Kidney (tissue), 13 donors: ENCODE measurements at regions not wholly inside any gene's neighbourhood (a gene's known extent, or its start where the extent isn't known, plus 50 kb on each side); places are given as distances from the start of the nearest gene placed in this dataset.

Experiments
- DNase-seq, 5 donors: peaks; one replicate each; pipeline ENCODE4 v3.0.0-alpha.2; 2013 to 2020
- FAIRE-seq: peaks from 2 replicates; lab custom pipeline; 2012; peaks lifted over from hg19 to GRCh38; lab: Jason Lieb, UNC
- H3K27ac ChIP-seq, 2 donors: one replicate each; pipeline ENCODE4 v1.7.0; 2013; ENCODE audit warnings: low read depth in 2 of 2, low read length in 2 of 2, inconsistent platforms in 1 of 2
- H3K27me3 ChIP-seq: one replicate; pipeline ENCODE4 v1.7.1; 2013; ENCODE audit warnings: low read length, inconsistent platforms; ENCODE audit not compliant: control insufficient read depth, insufficient read depth
- H3K36me3 ChIP-seq, 3 donors: one replicate each; pipeline versions ENCODE4 v1.7.0 to v1.7.1; 2013; ENCODE audit warnings: low read length in 3 of 3, control low read depth in 1 of 3, inconsistent platforms in 1 of 3; ENCODE audit not compliant: insufficient read depth in 3 of 3, control insufficient read depth in 2 of 3
- H3K4me1 ChIP-seq, 3 donors: one replicate each; pipeline versions ENCODE4 v1.7.0 to v1.7.1; 2013; ENCODE audit warnings: low read length in 3 of 3, inconsistent platforms in 1 of 3, low read depth in 1 of 3; ENCODE audit not compliant: control insufficient read depth in 2 of 3, insufficient read depth in 2 of 3
- H3K4me3 ChIP-seq, 3 donors: one replicate each; pipeline versions ENCODE4 v1.7.0 to v1.8.1; 2013; ENCODE audit warnings: low read length in 3 of 3, control low read depth in 1 of 3, inconsistent platforms in 1 of 3
- H3K9ac ChIP-seq, 3 donors: one replicate each; pipeline versions ENCODE4 v1.7.0 to v1.7.1; 2013; ENCODE audit warnings: low read length in 3 of 3, control low read depth in 1 of 3, inconsistent platforms in 1 of 3
- H3K9me3 ChIP-seq, 3 donors: one replicate each; pipeline versions ENCODE4 v1.7.0 to v1.7.1; 2013; ENCODE audit warnings: low read length in 3 of 3, control low read depth in 1 of 3, inconsistent platforms in 1 of 3; ENCODE audit not compliant: control insufficient read depth in 2 of 3, insufficient read depth in 1 of 3
- intact Hi-C: fragments of 100-400 bp; cut with DNase I; formaldehyde crosslinking; loops from one replicate; pipeline ENCODE4 v1.11.1; 2022
- TF ChIP-seq, protein P1 (sequence below): IDR thresholded peaks from 3 replicates; pipeline ENCODE4 v1.5.1; 2012; ENCODE audit warnings: mild to moderate bottlenecking, moderate library complexity, borderline replicate concordance; ENCODE audit not compliant: insufficient read depth; ENCODE audit errors: extremely low read depth
- donor health status: control.
- donor health status: control.
- donor health status: control.
- donor health status: control.
- donor health status: control.
- donor health status: DM: yes; HTN: yes; CAD: no.
- donor health status: Normal renal cell carcinoma (clear cell type).

DNA sequence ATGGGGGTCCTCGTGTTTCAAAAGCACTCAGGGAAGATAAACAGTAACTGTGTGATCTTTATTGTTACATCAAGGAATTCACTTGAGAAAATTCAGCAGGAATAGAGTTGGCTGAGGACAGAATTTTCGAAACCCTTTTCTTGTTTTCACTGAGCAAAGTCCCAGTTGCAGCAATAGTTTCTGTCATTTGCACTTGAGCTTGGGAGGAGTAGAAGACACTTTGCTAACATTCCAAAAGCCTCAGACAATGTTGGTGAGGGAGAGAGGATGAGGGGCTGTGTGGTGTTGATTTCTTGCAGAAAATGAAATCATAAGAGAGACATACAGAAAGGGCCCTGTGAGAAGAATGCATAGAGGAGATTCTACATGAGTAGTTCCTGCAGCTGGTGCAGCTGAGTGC, 151.9 kb upstream of the DIPK2B start:
- FAIRE-seq, result no peak
- Histone ChIP-seq H3K9me3 (no peaks in the 10 kb centered on the region), H3K4me3 (no peak overlapping the region), H3K9ac (no peak overlapping the region), H3K4me1 (no peaks in the 10 kb centered on the region), H3K27me3 (no peaks in the 10 kb centered on the region), H3K36me3 (no peaks in the 10 kb centered on the region), H3K27ac (no peak overlapping the region)
- TF ChIP-seq, protein P1, sequence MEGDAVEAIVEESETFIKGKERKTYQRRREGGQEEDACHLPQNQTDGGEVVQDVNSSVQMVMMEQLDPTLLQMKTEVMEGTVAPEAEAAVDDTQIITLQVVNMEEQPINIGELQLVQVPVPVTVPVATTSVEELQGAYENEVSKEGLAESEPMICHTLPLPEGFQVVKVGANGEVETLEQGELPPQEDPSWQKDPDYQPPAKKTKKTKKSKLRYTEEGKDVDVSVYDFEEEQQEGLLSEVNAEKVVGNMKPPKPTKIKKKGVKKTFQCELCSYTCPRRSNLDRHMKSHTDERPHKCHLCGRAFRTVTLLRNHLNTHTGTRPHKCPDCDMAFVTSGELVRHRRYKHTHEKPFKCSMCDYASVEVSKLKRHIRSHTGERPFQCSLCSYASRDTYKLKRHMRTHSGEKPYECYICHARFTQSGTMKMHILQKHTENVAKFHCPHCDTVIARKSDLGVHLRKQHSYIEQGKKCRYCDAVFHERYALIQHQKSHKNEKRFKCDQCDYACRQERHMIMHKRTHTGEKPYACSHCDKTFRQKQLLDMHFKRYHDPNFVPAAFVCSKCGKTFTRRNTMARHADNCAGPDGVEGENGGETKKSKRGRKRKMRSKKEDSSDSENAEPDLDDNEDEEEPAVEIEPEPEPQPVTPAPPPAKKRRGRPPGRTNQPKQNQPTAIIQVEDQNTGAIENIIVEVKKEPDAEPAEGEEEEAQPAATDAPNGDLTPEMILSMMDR, result no peak
- intact Hi-C loops, result no loop called here
- DNase-seq, result no peak

DNA sequence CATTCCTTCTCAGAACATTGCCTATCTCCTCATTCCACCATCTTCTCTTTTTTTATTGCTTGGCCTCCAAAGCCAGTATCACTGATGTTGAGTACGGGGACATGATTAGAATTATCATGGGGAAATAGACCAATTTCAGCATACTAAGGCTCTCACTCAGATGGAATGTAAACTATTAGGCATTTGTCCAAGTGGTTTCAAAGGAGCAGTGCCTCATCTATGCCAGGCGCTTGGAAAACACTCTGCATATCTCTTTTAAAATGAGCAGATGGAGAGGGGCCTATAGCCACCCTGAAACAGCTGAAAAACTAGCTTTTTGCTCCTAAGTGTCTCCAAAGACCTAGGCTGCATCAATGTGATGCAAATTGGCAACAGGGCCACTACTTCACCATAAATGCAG, 150.8 kb upstream of the DIPK2B start:
- TF ChIP-seq, protein P1, result no peak
- Histone ChIP-seq H3K27ac (no peak overlapping the region), H3K4me1 (no peaks in the 10 kb centered on the region), H3K9ac (no peak overlapping the region), H3K9me3 (no peaks in the 10 kb centered on the region), H3K36me3 (no peaks in the 10 kb centered on the region), H3K27me3 (no peaks in the 10 kb centered on the region), H3K4me3 (no peak overlapping the region)
- intact Hi-C loops, result no loop called here
- DNase-seq, result no peak
- no peak for FAIRE-seq

- H3K27ac ChIP-seq, result no peak overlapping the region
- H3K27me3 ChIP-seq, result no peaks in the 10 kb centered on the region
- TF ChIP-seq, protein P1, result no peak
- intact Hi-C loops, result no loop called here
- H3K9ac ChIP-seq, result no peak overlapping the region
- no peak for DNase-seq
- H3K36me3 ChIP-seq, result no peaks in the 10 kb centered on the region
- H3K4me1 ChIP-seq, result no peaks in the 10 kb centered on the region
- no peak for FAIRE-seq
- H3K4me3 ChIP-seq, result no peak overlapping the region
- no peaks in the 10 kb centered on the region for H3K9me3 ChIP-seq
Measured at GRCh38 chrX:45348296-45348695, 147.6 kb upstream of the DIPK2B start.

DNA sequence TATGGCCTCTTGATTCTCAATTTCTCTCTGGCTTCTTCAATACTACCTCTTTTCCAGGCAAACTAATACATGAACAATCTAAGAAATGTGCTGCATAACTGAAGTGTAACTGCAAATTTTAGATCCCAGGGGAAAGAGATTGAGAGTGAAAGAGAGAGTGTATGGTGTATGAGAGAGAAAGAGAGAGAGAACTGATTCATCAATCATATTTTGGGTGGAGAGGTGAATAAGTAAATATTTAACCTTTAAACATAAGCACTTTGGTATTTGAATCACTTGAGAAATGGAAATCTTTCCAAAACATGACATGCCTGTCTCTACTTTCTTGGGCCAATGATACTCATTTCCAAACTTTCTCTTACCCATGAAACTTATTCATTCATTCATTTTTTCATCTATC, 147.2 kb upstream of the DIPK2B start:
- H3K4me3 ChIP-seq, result no peak overlapping the region
- TF ChIP-seq, protein P1, result no peak
- H3K27ac ChIP-seq, result no peak overlapping the region
- no peaks in the 10 kb centered on the region for H3K36me3 ChIP-seq
- no peak for FAIRE-seq
- intact Hi-C loops, result no loop called here
- no peaks in the 10 kb centered on the region for H3K9me3 ChIP-seq
- no peaks in the 10 kb centered on the region for H3K4me1 ChIP-seq
- DNase-seq, result no peak
- H3K27me3 ChIP-seq, result no peaks in the 10 kb centered on the region
- no peak overlapping the region for H3K9ac ChIP-seq
